ENCODE measurements at regions not wholly inside any gene's neighbourhood (a gene's known extent, or its start where the extent isn't known, plus 50 kb on each side); places are given as distances from the start of the nearest gene placed in this dataset.

- Histone ChIP-seq H3K27me3 (ENCODE audit: insufficient read depth, low read length) (0 out of 2 replicates have a peak, but pooled peaks cover 6% of the 10 kb centered on the region), H3K36me3 (ENCODE audit: insufficient read depth, low read length) (no peaks in the 10 kb centered on the region), H2AFZ (ENCODE audit: low read length) (no peak overlapping the region), H4K20me1 (ENCODE audit: insufficient read depth, low read length) (no peaks in the 10 kb centered on the region), H3K9me3 (ENCODE audit: low read length) (no peaks in the 10 kb centered on the region), H3F3A (ENCODE audit: insufficient read depth, low read length) (no peaks in the 10 kb centered on the region), H3K9me2 (ENCODE audit: low read depth, low read length) (no peaks in the 10 kb centered on the region), H3K79me2 (ENCODE audit: insufficient read depth, low read length) (no peaks in the 10 kb centered on the region), H3K9ac (ENCODE audit: low read length) (no peak overlapping the region), H3K4me3 (ENCODE audit: low read depth, low read length, poor library complexity, severe bottlenecking) (no peak overlapping the region), H3K4me1 (ENCODE audit: insufficient read depth, low read length, severe bottlenecking) (no peaks in the 10 kb centered on the region), H3K4me2 (ENCODE audit: low read length) (no peak overlapping the region), H3K27ac (ENCODE audit: low read depth, low read length, poor library complexity, severe bottlenecking) (no peak overlapping the region)
- no peak for TF ChIP-seq CTCF (IDR thresholded peaks at IDR 0.05; ENCODE audit: low read length)
- TF ChIP-seq EZH2 (IDR thresholded peaks at IDR 0.05; ENCODE audit: borderline replicate concordance, low read length): no peak
These were observed 172.0 kb upstream of the LMCD1 start for GRCh38 chr3:8329598-8329997.

GRCh38 chr3:8336456-8336855 is 165.2 kb upstream of the LMCD1 start:
- no peaks in the 10 kb centered on the region for H4K20me1 ChIP-seq (ENCODE audit: insufficient read depth, low read length)
- H3K36me3 ChIP-seq (ENCODE audit: insufficient read depth, low read length): no peaks in the 10 kb centered on the region
- no peaks in the 10 kb centered on the region for H3K9me2 ChIP-seq (ENCODE audit: low read depth, low read length)
- no peaks in the 10 kb centered on the region for H3F3A ChIP-seq (ENCODE audit: insufficient read depth, low read length)
- H3K4me3 ChIP-seq (ENCODE audit: low read depth, low read length, poor library complexity, severe bottlenecking): no peak overlapping the region
- H3K4me2 ChIP-seq (ENCODE audit: low read length): no peak overlapping the region
- H3K9me3 ChIP-seq (ENCODE audit: low read length): no peaks in the 10 kb centered on the region
- H3K27me3 ChIP-seq (ENCODE audit: insufficient read depth, low read length): no peaks in the 10 kb centered on the region
- TF ChIP-seq EZH2 (IDR thresholded peaks at IDR 0.05; ENCODE audit: borderline replicate concordance, low read length) (no peak), CTCF (IDR thresholded peaks at IDR 0.05; ENCODE audit: low read length) (peak; percentile 69)
- no peaks in the 10 kb centered on the region for H3K4me1 ChIP-seq (ENCODE audit: insufficient read depth, low read length, severe bottlenecking)
- no peaks in the 10 kb centered on the region for H3K79me2 ChIP-seq (ENCODE audit: insufficient read depth, low read length)
- no peak overlapping the region for H3K27ac ChIP-seq (ENCODE audit: low read depth, low read length, poor library complexity, severe bottlenecking)
- H3K9ac ChIP-seq (ENCODE audit: low read length): no peak overlapping the region
- H2AFZ ChIP-seq (ENCODE audit: low read length): no peak overlapping the region

- Histone ChIP-seq H3K27ac (ENCODE audit: low read depth, low read length, poor library complexity, severe bottlenecking) (no peak overlapping the region), H3K4me2 (ENCODE audit: low read length) (no peak overlapping the region), H3K79me2 (ENCODE audit: insufficient read depth, low read length) (no peaks in the 10 kb centered on the region), H3K9me3 (ENCODE audit: low read length) (no peaks in the 10 kb centered on the region), H3K9me2 (ENCODE audit: low read depth, low read length) (no peaks in the 10 kb centered on the region), H2AFZ (ENCODE audit: low read length) (no peak overlapping the region), H3K9ac (ENCODE audit: low read length) (no peak overlapping the region), H3K4me1 (ENCODE audit: insufficient read depth, low read length, severe bottlenecking) (no peaks in the 10 kb centered on the region), H4K20me1 (ENCODE audit: insufficient read depth, low read length) (no peaks in the 10 kb centered on the region), H3K4me3 (ENCODE audit: low read depth, low read length, poor library complexity, severe bottlenecking) (no peak overlapping the region), H3F3A (ENCODE audit: insufficient read depth, low read length) (no peaks in the 10 kb centered on the region), H3K36me3 (ENCODE audit: insufficient read depth, low read length) (no peaks in the 10 kb centered on the region), H3K27me3 (ENCODE audit: insufficient read depth, low read length) (no peaks in the 10 kb centered on the region)
- no peak for TF ChIP-seq EZH2 (IDR thresholded peaks at IDR 0.05; ENCODE audit: borderline replicate concordance, low read length)
- no peak for TF ChIP-seq CTCF (IDR thresholded peaks at IDR 0.05; ENCODE audit: low read length)
These were observed 163.2 kb upstream of the LMCD1 start for GRCh38 chr3:8338424-8338823.

Data from OCI-LY1 (cell line).